Tibial nerve (tissue), 3 donors: ENCODE measurements at regions not wholly inside any gene's neighbourhood (a gene's known extent, or its start where the extent isn't known, plus 50 kb on each side); places are given as distances from the start of the nearest gene placed in this dataset.

ENCODE experiments used
- CTCF ChIP-seq, 5 experiments: fragments of 200-600 bp in 3 of 5; fragments of 450-650 bp in 2 of 5; sonication (generic) in 3 of 5; IDR thresholded peaks; one replicate each; pipeline ENCODE4 v1.5.1; 2016 to 2019; ENCODE audit warnings: antibody characterized with exemption in 5 of 5, mild to moderate bottlenecking in 3 of 5, moderate library complexity in 2 of 5
- POLR2A ChIP-seq, 2 donors: fragments of 450-650 bp; IDR thresholded peaks; one replicate each; pipeline ENCODE4 v1.6.1; 2017; ENCODE audit warnings: antibody characterized with exemption in 2 of 2, mild to moderate bottlenecking in 2 of 2, moderate library complexity in 2 of 2

- TF ChIP-seq CTCF (IDR thresholded peaks at IDR 0.05) (no peak), POLR2A (IDR thresholded peaks at IDR 0.05) (no peak)
Measured at GRCh38 chr4:85177679-85178078, 211.2 kb upstream of the WDFY3 start.
